Subcutaneous abdominal adipose tissue (tissue), 5 donors: ENCODE measurements at regions not wholly inside any gene's neighbourhood (a gene's known extent, or its start where the extent isn't known, plus 50 kb on each side); places are given as distances from the start of the nearest gene placed in this dataset.

Experiments used
- H3K27ac ChIP-seq: one replicate; pipeline ENCODE4 v1.7.0; 2013; ENCODE audit warnings: low read depth, mild to moderate bottlenecking, inconsistent platforms, low read length, moderate library complexity
- H3K27me3 ChIP-seq, 5 donors: one replicate each; pipeline ENCODE4 v1.7.0; 2013; ENCODE audit warnings: low read length in 5 of 5, inconsistent platforms in 1 of 5; ENCODE audit not compliant: control insufficient read depth in 5 of 5, insufficient read depth in 4 of 5
- H3K36me3 ChIP-seq, 5 donors: one replicate each; pipeline ENCODE4 v1.7.0; 2013; ENCODE audit warnings: low read length in 5 of 5; ENCODE audit not compliant: control insufficient read depth in 5 of 5, insufficient read depth in 5 of 5
- H3K4me1 ChIP-seq, 5 donors: one replicate each; pipeline ENCODE4 v1.7.0; 2013; ENCODE audit warnings: low read length in 5 of 5, mild to moderate bottlenecking in 3 of 5, moderate library complexity in 1 of 5; ENCODE audit not compliant: control insufficient read depth in 5 of 5, insufficient read depth in 5 of 5
- H3K4me3 ChIP-seq, 5 donors: one replicate each; pipeline ENCODE4 v1.7.0; 2013; ENCODE audit warnings: low read length in 5 of 5, low read depth in 1 of 5
- H3K9ac ChIP-seq, 5 donors: one replicate each; pipeline ENCODE4 v1.7.0; 2013; ENCODE audit warnings: low read length in 5 of 5, mild to moderate bottlenecking in 4 of 5, moderate library complexity in 3 of 5
- H3K9me3 ChIP-seq, 5 donors: one replicate each; pipeline ENCODE4 v1.7.0; 2013; ENCODE audit warnings: low read length in 5 of 5; ENCODE audit not compliant: control insufficient read depth in 5 of 5
- donor health status: healthy.
- donor health status: healthy.
- donor health status: healthy.
- donor health status: healthy.
- donor health status: healthy.

- H3K27me3 ChIP-seq, result no peaks in the 10 kb centered on the region
- H3K9ac ChIP-seq, result no peak overlapping the region
- no peak overlapping the region for H3K27ac ChIP-seq
- H3K9me3 ChIP-seq, result no peaks in the 10 kb centered on the region
- H3K4me1 ChIP-seq, result peaks cover 3 to 14% (median 12%) of the 10 kb centered on the region in 5 donors
- H3K36me3 ChIP-seq, result no peaks in the 10 kb centered on the region
- no peak overlapping the region for H3K4me3 ChIP-seq
Observed at GRCh38 chr6:234706-235372, 57.4 kb upstream of the DUSP22 start.

GRCh38 chr6:235763-236360, 56.4 kb upstream of the DUSP22 start:
- Histone ChIP-seq H3K4me3 (peak overlapping the region; percentile 21 to 64 (median 58)), H3K4me1 (peaks cover 3 to 14% (median 10%) of the 10 kb centered on the region in 5 donors), H3K9ac (peak overlapping the region in 3 of 5 donors; percentile 40 to 66 (median 55)), H3K27me3 (no peaks in the 10 kb centered on the region), H3K27ac (peak overlapping the region; percentile 46), H3K9me3 (no peaks in the 10 kb centered on the region), H3K36me3 (no peaks in the 10 kb centered on the region)

- Histone ChIP-seq H3K36me3 (no peaks in the 10 kb centered on the region), H3K9ac (peak overlapping the region in 1 of 5 donors; percentile 66), H3K27me3 (peaks cover 0 to 3% (median 0%) of the 10 kb centered on the region in 5 donors), H3K27ac (peak overlapping the region; percentile 46), H3K9me3 (no peaks in the 10 kb centered on the region), H3K4me1 (peaks cover 3 to 14% (median 10%) of the 10 kb centered on the region in 5 donors), H3K4me3 (peak overlapping the region in 4 of 5 donors; percentile 21 to 64 (median 58))
Observed at GRCh38 chr6:236519-236918, 55.8 kb upstream of the DUSP22 start.

- Histone ChIP-seq H3K4me1 (peaks cover 3 to 14% (median 7%) of the 10 kb centered on the region in 5 donors), H3K9ac (no peak overlapping the region), H3K27ac (no peak overlapping the region), H3K36me3 (no peaks in the 10 kb centered on the region), H3K9me3 (peaks cover 0 to 3% (median 0%) of the 10 kb centered on the region in 5 donors), H3K4me3 (no peak overlapping the region), H3K27me3 (peaks cover 0 to 3% (median 0%) of the 10 kb centered on the region in 5 donors)
Observed at GRCh38 chr6:240151-240550, 52.1 kb upstream of the DUSP22 start.

GRCh38 chr6:241336-241865, 50.9 kb upstream of the DUSP22 start:
- Histone ChIP-seq H3K4me3 (no peak overlapping the region), H3K4me1 (peaks cover 0 to 4% (median 0%) of the 10 kb centered on the region in 5 donors)

More at GRCh38 chr6:241336-241865, 50.9 kb upstream of the DUSP22 start:
- Histone ChIP-seq H3K27me3 (peaks cover 0 to 3% (median 0%) of the 10 kb centered on the region in 5 donors), H3K9ac (no peak overlapping the region), H3K36me3 (no peaks in the 10 kb centered on the region), H3K9me3 (peaks cover 0 to 3% (median 0%) of the 10 kb centered on the region in 5 donors), H3K27ac (no peak overlapping the region)
